HG03575 (cell line): ENCODE measurements at regions not wholly inside any gene's neighbourhood (a gene's known extent, or its start where the extent isn't known, plus 50 kb on each side); places are given as distances from the start of the nearest gene placed in this dataset.
"Not testable (repeated sequence)": the region's sequence is repeated elsewhere in the genome, so short reads cannot be mapped to it uniquely, and the experiment has no call there.

Experiments used
- ATAC-seq: cut with Tn5 transposase; IDR thresholded peaks from one replicate; pipeline ENCODE4 v1.9.1; 2021; ENCODE audit not compliant: unreplicated experiment, insufficient number of reproducible peaks, low FRiP score; ENCODE audit errors: extremely low read depth

DNA sequence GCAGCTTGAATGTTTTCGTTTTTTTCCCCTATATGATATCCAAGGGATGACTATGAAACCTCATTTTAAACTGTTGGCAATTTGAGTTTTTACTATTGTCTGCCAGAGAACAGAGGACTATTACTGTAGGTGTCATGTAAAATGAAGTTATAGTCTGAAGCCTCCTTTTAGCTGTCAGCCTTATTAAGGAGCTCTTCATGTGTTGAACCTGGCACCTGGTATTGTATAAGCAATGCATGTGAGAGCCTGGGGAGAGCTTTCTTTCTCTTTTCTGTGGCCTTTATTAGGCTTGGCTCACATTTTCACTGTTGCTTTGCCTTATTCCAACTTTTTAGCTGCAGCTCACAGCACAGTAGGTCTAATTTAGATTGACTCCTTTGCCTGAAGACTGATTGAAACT, 119.1 kb upstream of the FOXP2 start:
- no peak for ATAC-seq

DNA sequence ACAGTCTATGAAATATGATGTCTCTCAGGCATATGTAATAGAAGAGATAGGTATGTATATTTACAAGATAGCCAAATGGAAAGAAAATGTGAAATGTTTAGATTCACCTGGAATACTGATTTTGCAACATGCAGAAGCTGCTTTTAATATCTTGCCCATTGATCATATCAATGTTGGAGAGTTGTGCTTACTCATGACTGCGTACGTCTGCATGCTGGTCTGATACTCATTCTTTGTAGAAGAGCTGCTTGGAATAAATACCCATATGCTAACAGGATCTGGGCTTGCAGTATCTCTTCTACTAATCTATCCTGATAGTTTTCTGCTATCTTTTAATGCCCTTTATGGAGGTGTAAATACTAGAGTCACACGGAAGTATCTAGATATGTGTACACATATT, 120.6 kb upstream of the FOXP2 start:
- ATAC-seq: no peak

DNA sequence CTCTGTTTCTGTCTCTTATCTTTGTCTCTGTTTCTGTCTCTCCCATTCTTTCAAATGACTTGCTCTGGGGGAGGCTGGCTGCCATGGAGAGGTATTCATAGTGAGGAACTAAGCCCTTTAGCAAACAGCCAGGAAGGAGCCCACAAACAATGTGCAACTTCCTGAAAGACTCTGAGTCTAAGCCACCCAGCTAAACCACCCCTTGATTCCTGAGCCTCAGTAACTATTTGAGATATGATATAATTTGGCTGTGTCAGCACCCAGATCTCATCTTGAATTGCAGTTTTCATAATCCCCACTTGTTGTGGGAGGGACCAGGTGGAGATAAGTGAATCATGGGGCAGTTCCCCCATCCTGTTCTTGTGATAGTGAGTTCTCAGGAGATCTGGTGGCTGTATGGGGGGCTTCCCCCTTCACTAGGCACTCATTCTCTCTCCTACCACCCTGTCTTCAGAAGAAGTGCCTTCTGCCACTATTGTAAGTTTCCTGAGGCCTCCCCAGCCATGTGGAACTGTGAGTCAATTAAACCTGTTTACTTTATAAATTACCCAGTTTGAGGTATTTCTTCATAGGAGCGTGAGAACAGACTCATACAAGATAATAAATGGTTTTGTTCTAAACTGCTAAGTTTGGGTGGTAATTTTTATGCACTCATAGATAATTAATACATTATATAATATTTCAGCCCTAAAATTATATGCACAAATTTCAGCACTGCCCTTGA, 121.2 kb upstream of the FOXP2 start:
- ATAC-seq: no peak

DNA sequence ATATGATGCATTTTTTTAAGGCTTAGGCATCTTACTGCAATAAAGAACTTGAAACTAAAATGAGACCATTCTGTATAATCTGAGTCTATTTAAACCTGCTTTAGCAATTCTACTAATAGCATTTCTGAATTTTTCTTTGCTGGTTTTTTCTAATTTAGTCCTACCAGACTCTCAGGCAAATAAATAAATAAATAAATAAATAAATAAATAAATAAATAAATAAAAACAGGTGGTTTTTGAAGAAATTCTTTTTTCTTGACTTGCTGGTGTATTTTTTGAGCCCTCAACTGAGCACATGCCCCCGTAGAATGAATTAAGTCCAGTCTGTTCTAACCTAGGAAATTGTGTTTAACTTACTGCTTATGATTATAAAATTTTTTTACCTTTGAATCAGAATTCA, 134.7 kb upstream of the FOXP2 start:
- no peak for ATAC-seq

DNA sequence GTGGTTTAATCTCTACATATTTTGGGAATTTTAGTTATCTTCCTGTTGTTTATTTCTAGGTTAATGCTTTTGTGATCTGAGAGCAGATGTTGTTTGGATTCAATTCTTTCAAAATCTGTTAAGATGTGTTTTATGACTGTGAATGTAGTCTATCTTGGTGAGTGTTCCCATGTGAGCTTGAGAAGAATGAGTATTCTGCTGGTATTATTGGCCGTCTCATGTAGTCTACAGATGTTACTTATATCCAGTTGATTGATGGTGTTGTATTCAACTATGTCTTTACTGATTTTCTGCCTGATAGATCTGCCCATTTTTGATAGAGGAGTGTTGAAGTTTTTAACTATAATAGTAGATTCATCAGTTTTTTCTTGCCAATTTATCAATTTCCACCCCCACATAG, 141.4 kb upstream of the FOXP2 start:
- ATAC-seq: no peak

DNA sequence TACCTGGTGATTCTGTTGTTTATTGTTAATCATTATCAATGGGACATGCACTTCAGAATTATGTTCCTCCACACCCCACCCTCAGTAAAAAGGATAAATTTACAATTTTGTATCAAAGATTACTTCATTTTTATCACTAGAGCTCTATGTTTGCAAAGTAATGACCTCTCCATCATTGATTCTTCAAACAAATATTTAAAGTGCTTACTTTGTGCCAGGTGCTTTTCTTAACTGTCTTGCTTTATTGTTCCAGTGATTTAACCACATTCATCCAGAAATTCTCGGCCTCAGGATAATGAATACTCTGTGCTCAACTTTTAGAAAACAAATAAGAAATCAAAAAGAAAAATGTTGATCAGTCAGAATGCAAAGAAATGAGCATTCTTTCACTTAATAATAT, 144.9 kb upstream of the FOXP2 start:
- no peak for ATAC-seq

DNA sequence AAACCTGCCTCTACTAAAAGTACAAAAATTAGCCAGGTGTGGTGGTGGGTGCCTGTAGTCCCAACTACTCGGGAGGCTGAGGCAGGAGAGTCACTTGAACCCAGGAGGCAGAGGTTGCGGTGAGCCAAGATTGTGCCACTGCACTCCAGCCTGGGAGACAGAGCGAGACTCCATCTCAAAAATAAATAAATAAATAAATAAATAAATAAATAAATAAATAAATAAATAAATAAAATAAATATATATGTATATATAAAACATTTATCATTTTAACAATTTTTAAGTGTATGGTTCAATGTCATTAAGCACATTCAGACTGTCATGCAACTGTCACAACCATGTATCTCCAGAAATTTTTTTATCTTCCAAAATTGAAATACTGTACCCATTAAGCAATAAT, 147.1 kb upstream of the FOXP2 start:
- ATAC-seq: not testable (repeated sequence)

DNA sequence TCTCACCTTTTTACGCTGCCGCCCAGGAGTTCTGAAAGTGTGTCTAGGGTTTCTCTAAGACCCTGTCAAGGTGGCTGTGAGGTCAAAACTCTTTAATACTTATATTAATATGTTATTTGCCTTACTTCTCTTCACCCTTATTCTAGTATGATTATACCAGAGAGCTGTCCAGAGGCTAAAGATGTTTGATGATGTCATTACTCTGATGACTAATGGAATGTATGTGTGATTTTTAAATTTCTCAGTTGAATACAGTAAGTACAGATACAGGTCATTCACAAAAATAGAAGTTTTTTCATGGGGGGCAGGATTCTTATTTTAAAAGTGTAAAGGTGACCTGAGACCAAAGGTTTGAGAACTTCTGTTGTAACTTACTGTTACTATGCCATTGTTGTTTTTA, 150.6 kb upstream of the FOXP2 start:
- no peak for ATAC-seq

DNA sequence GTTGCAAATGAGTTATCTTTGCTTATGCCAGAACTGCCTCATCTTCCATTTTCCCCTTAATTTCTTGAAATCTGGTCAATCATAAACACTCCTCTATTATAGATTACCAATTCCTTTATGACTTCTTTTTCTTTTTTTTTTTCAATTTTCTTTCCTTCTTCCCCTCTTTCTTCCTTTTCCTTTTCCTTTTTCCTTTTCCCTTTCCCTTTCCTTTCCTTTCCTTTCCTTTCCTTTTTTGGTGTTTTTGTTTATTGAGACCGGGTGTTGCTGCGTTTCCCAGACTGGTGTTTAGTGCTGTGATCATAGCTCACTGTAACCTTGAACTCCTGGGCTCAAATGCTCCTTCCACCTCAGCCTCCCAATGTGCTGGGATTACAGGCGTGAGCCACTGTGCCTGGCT, 151.4 kb upstream of the FOXP2 start:
- no peak for ATAC-seq

DNA sequence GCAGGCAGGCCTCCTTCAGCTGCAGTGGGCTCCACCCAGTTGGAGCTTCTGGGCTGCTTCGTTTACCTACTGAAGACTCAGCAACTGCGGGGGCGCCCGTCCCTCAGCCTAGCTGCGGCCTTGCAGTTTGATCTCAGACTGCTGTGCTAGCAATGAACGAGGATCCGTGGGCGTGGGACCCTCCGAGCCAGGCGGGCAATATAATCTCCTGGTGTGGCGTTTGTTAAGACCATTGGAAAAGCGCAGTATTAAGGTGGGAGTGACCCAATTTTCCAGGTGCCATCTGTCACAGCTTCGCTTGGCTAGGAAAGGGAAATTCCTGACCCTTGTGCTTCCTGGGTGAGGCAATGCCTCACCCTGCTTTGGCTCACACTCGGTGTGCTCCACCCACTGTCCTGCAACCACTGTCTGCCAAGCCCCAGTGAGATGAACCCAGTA, 159.2 kb upstream of the FOXP2 start:
- ATAC-seq: no peak

DNA sequence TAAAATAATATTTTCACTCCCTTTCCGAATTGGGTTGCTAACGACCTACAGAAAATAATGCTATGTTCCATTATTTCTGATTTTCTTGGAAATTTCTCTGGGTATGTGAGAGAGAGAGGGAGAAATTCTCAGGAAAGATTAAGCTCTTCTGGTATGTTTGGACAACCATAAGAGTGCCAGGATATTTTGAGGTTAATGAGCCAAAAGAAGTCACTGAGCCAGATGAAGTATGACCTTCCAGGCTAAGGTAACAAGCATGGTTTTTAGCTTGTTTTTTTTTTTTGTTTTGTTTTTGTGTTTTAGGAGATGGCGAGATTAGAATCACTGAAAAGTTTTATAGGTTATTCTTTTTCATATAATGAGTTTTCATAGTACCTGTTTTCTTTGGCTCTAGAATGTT, 171.0 kb upstream of the FOXP2 start:
- no peak for ATAC-seq

DNA sequence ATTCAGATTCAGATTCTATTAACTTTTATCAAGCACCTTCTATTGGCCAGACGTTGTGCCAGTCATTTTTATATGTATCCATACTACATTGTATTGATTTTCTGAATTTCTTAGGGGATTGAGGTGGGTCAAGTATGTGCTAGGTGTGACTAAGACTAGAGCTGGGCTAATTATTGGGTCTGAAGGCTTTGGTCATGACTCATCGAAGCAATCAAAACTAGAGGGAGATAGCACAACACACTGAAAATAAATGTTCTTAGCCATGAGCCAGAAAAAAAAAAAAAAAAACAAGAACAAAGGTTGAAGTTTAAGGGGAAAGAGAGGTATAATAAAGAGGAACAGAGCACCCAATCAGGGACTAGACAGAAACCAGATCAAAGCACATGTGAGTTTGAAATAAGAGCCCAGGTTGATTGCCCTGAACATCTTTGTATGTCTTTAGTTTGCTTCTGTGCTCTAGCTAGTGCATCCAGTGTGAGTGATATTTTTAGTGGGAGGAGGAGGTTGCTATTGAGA, 171.6 kb upstream of the FOXP2 start:
- no peak for ATAC-seq

DNA sequence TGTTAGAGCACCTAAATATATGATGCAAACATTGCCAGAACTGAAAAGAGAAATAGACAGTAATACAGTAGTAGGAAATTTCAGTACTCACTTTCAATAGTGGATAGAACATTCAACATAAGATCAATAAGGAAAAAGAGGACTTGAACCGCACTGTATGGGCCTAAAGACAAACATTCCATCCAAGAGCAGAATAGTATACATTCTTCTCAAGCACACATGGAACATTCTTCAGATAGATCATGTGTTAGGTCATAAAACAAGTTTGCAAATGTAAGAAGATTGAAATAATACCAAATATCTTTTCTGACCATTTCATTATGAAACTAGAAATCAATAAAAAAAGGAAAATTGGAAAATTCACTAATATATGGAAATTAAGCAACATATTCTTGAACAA, 185.4 kb upstream of the FOXP2 start:
- ATAC-seq: no peak

DNA sequence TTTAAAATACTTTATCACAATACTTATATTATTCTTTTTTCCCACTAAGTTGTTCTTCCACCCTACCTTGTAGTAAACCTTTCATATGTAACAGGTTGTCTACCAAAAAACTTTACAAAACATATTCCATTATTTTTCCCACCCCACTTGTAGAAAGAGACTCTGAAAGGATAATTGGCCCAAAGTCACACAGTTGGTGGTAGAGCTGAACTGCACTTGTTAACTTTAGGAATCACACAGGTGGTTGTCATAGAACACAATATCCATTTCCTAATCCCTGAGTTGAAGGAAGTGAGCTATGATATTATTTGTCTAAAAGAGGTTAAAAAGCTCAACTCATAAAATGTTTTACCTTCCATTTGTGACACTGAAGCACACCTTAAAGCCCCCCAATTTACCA, 188.8 kb upstream of the FOXP2 start:
- ATAC-seq: no peak

DNA sequence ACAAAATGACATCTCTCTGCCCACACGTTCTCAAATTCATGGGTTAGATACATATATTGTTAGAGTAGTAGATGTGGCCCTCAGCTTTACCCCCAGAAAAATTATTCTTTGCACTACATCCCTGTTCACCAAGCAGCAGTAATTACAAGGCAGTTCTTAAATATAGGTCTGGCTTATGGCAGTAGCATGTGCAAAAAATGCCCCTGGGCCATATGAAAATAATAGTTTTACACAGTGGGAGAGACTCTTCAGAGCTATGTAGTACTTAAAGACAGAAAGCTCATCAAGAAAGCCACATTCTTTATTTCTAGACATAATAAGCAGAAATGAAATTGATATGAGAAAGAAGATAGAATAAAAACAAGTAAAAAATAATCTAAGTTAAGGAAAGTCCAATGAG, 196.3 kb upstream of the FOXP2 start:
- ATAC-seq: no peak

DNA sequence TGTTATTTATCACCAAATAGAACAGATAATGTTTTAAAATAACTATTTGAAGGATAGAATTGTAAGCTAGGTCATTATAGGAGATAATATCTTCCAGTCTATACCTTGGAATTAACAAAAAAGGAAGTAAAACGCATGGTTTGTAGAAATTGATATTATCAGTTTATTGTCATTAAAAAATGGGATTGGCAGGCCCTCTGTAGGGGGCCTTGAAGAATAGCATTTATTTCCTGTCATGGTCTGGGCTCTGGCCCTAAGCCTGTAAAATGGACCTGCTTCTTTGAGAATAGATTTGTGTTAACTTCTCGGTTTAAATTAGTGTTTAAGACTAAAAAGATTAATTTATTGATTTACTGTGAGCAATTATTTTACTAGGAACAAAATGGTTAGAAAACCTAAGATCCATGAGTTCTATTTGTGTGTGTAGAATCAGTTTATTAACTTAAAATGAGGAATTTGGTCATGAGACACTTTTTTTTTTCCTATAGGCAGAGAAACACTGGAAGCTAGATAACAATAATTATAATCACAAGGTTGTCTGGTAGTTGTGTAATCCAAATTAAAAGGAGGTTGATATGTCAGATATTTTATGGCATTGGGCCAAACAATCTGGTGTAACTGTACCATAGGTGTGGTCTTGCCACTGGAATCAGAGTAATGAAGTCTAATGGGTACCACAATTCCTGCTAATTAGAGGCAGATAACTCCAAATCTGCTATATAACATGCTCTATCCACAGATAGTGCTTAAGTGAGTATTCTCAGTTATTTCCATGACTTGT, 197.4 kb upstream of the FOXP2 start:
- no peak for ATAC-seq

DNA sequence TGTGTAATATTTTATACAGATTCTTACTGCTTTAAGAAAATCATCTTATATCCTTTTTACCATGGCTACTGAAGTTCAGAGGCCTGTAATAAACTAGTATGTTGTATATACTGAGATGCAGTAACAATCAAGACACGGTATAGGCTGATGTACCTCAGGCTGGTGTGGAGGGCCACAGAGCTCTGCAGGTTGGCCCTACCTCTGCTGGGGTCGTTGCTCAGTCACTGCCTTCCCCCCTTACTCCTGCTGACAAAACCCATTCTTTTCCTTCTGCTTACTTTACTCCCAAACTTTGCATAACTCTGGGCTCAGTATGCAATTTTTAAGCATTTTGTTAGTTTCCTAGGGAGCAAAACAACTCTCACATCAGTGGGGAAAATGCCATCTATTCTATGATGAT, 200.1 kb upstream of the FOXP2 start:
- ATAC-seq: no peak

DNA sequence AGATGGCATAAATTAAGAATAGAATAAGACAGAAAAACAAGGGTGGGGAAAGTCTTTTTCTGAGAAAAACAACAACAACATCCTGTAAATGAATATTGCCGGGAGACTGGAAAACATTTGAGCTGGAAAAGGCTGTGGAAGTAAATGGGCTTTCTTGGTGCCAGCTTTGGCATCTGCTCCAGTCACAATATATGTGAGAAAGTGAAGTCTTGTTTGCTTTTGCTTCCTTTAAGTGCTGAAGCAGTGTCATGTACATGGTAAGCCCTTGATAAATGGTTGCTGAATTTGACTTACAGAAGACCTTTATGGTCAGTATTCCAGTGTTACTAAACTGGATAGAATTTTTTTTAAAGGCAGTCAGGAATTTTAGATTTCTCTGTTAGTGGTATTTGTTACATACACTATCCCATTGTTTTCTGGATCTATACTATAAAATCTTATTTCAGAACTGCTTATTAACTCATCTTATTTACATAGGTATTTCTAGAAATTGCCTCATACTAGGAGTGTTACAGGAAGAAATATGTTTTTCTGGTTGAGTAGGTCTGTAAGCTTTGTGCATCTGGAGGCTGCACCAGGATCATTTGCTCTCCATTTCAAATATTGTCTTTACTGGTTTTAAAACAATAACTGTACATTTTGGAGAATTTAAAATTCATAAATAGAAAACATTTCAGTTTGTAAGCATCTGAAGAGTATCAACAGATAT, 201.7 kb upstream of the FOXP2 start:
- no peak for ATAC-seq

DNA sequence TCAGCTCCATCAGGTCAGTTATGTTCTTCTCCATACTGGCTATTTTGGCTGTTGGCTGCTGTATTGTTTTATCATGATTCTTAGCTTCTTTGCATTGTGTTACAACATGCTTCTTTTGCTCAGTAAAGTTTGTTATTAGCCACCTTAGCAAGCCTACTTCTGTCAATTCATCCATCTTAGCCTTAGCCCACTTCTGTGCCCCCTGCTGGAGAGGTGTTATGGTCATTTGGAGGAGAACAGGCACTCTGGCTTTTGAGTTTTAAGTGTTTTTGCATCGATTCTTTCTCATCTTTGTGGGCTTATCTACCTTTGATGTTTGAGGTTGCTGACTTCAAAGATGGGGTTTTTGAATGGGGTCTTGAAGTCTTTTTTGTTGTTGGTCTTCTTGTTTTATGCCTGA, 204.6 kb upstream of the FOXP2 start:
- ATAC-seq: no peak

DNA sequence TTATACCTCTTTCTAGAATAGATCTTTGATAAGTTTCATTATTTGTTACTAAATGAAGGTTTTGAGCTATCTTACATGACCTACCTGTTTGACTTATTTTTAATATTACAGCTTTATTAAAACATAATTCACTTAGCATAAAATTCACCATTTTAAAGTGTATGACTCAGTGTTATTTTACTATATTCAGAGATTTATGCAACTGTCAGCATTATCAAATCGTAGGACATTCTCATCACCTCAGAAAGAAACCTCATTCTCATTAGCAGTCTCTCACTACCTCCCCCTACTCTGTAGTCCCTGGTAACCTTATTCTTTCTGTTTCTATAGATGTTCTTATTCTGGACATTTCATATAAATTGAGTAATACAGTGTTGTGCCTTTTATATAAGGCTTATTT, 207.9 kb upstream of the FOXP2 start:
- ATAC-seq: no peak
